Activated T-cell treated with anti-CD3 and anti-CD28 coated beads, Interleukin-2, amount 50 U/mL, for 4 hours (primary cell): ENCODE measurements at regions not wholly inside any gene's neighbourhood (a gene's known extent, or its start where the extent isn't known, plus 50 kb on each side); places are given as distances from the start of the nearest gene placed in this dataset.
A peak's percentile ranks its signal among the peaks of the same experiment; 100 is the strongest.

Source experiments
- ATAC-seq, 2 donors: fragments of 200-7000 bp; cut with Tn5 transposase; one replicate each; pipeline ENCODE4 v1.10.0; 2021
- DNase-seq: peaks from one replicate; pipeline ENCODE4 v3.0.0-alpha.2; 2020
- H3K27me3 Mint-ChIP-seq: one replicate; pipeline ENCODE4 v1.8.0; 2021; ENCODE audit warnings: low read depth, mixed read lengths
- H3K36me3 Mint-ChIP-seq: one replicate; pipeline ENCODE4 v1.8.0; 2022; ENCODE audit warnings: mixed read lengths; ENCODE audit not compliant: insufficient read depth
- H3K4me1 Mint-ChIP-seq: one replicate; pipeline ENCODE4 v1.8.0; 2021; ENCODE audit warnings: low read depth, mixed read lengths
- H3K4me3 Mint-ChIP-seq: one replicate; pipeline ENCODE4 v1.8.0; 2021; ENCODE audit warnings: mild to moderate bottlenecking, moderate library complexity, mixed read lengths
- H3K9me3 Mint-ChIP-seq: one replicate; pipeline ENCODE4 v1.8.0; 2021; ENCODE audit warnings: mixed read lengths

GRCh38 chr7:113410796-113411195 lies 292.4 kb upstream of the SMIM30 start:
- no peaks in the 10 kb centered on the region for H3K36me3 Mint-ChIP-seq
- DNase-seq (no peak), ATAC-seq (no peak)
- peaks cover 2% of the 10 kb centered on the region for H3K27me3 Mint-ChIP-seq
- no peaks in the 10 kb centered on the region for H3K9me3 Mint-ChIP-seq
- H3K4me3 Mint-ChIP-seq = no peak overlapping the region
- no peaks in the 10 kb centered on the region for H3K4me1 Mint-ChIP-seq

DNA sequence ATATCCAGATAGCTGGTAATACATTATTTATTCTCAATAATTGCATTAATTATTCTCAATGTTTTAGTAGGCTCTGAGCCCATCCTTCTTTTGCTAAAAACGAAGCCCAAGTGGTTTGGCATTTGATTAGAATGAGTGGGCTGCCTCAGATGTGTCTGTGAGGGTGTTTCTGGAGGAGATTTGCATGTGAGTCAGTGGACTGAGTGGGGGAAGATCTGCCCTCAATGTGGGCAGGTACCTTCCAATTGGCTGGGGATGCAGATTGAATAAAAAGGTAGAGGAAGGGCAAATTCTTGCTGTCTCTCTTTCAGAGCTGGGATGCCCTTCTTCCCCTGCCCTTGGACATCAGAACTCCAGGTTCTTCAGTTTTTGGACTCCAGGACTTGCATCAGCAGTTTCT lies 290.6 kb upstream of the SMIM30 start:
- H3K36me3 Mint-ChIP-seq = no peaks in the 10 kb centered on the region
- no peaks in the 10 kb centered on the region for H3K9me3 Mint-ChIP-seq
- DNase-seq = no peak
- no peak for ATAC-seq
- no peaks in the 10 kb centered on the region for H3K27me3 Mint-ChIP-seq
- no peak overlapping the region for H3K4me3 Mint-ChIP-seq
- H3K4me1 Mint-ChIP-seq = no peaks in the 10 kb centered on the region

GRCh38 chr7:113405296-113406056 lies 287.1 kb upstream of the SMIM30 start:
- no peak for DNase-seq
- no peaks in the 10 kb centered on the region for H3K36me3 Mint-ChIP-seq
- peaks cover 4% of the 10 kb centered on the region for H3K27me3 Mint-ChIP-seq
- H3K4me1 Mint-ChIP-seq = no peaks in the 10 kb centered on the region
- no peaks in the 10 kb centered on the region for H3K9me3 Mint-ChIP-seq
- ATAC-seq = no peak
- no peak overlapping the region for H3K4me3 Mint-ChIP-seq

DNA sequence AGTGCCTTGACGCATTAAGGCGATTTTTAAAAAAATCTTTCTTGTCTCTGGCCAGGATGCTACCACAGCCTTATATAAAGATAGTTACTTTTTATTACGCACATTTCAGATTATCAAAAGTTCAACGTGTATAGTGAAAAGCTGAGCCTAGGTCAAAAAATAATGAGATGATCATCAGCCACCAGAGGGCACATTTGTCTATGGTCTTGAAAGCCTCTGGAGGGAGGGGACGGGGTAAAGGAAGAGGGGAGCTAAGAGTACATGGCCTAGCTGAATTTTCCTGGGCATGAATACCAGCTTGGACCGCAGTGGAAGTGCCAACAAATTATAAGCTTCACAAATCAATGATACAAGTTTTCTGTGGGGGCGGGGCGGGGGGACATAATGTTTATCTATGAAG lies 285.9 kb upstream of the SMIM30 start:
- DNase-seq = no peak
- ATAC-seq = no peak

GRCh38 chr7:113402482-113402881 lies 284.1 kb upstream of the SMIM30 start:
- no peaks in the 10 kb centered on the region for H3K9me3 Mint-ChIP-seq
- H3K36me3 Mint-ChIP-seq = no peaks in the 10 kb centered on the region
- ATAC-seq (no peak), DNase-seq (no peak)
- H3K4me1 Mint-ChIP-seq = no peaks in the 10 kb centered on the region
- peaks cover 4% of the 10 kb centered on the region for H3K27me3 Mint-ChIP-seq
- no peak overlapping the region for H3K4me3 Mint-ChIP-seq

More for the DNA sequence above, 285.9 kb upstream of the SMIM30 start:
- no peaks in the 10 kb centered on the region for H3K36me3 Mint-ChIP-seq
- H3K9me3 Mint-ChIP-seq = no peaks in the 10 kb centered on the region
- peaks cover 4% of the 10 kb centered on the region for H3K27me3 Mint-ChIP-seq
- no peak overlapping the region for H3K4me3 Mint-ChIP-seq
- no peaks in the 10 kb centered on the region for H3K4me1 Mint-ChIP-seq

GRCh38 chr7:113402005-113402404 lies 283.7 kb upstream of the SMIM30 start:
- Mint-ChIP-seq H3K4me1 (no peaks in the 10 kb centered on the region), H3K27me3 (peaks cover 4% of the 10 kb centered on the region), H3K4me3 (no peak overlapping the region)

GRCh38 chr7:113394856-113395255 lies 276.5 kb upstream of the SMIM30 start:
- no peaks in the 10 kb centered on the region for H3K36me3 Mint-ChIP-seq
- ATAC-seq = peak in 1 of 2 donors; percentile 18
- no peak overlapping the region for H3K4me3 Mint-ChIP-seq
- peaks cover 1% of the 10 kb centered on the region for H3K9me3 Mint-ChIP-seq
- no peaks in the 10 kb centered on the region for H3K4me1 Mint-ChIP-seq
- no peaks in the 10 kb centered on the region for H3K27me3 Mint-ChIP-seq
- DNase-seq = no peak

More at GRCh38 chr7:113402005-113402404, 283.7 kb upstream of the SMIM30 start:
- Mint-ChIP-seq H3K9me3 (no peaks in the 10 kb centered on the region), H3K36me3 (no peaks in the 10 kb centered on the region)
- DNase-seq (no peak), ATAC-seq (no peak)

GRCh38 chr7:113392841-113393540 lies 274.6 kb upstream of the SMIM30 start:
- Mint-ChIP-seq H3K4me3 (no peak overlapping the region), H3K4me1 (no peaks in the 10 kb centered on the region), H3K36me3 (no peaks in the 10 kb centered on the region), H3K27me3 (no peaks in the 10 kb centered on the region), H3K9me3 (peaks cover 10% of the 10 kb centered on the region)
- no peak for ATAC-seq
- no peak for DNase-seq

DNA sequence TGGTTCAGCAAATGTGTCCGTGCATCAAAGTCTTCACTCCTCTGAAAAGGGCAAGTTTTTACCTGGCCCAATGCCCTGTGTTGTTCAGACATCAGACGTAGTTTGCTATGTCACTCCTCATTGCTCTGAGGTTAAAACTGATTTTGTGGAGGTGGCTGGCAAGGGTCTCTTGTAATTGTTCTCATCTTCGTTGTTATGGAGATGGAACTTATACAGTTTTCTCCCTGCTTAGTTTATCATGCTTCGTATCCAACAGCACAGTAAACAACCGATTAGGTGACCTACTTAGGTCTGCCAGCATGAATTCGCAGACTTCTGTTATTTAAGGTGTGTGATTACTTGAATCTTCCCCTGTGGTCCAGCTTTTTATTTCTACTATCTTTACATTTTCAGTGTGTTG lies 274.1 kb upstream of the SMIM30 start:
- H3K4me1 Mint-ChIP-seq = no peaks in the 10 kb centered on the region
- ATAC-seq (no peak), DNase-seq (no peak)
- H3K27me3 Mint-ChIP-seq = no peaks in the 10 kb centered on the region
- H3K9me3 Mint-ChIP-seq = peaks cover 10% of the 10 kb centered on the region
- H3K4me3 Mint-ChIP-seq = no peak overlapping the region
- H3K36me3 Mint-ChIP-seq = no peaks in the 10 kb centered on the region

- H3K4me1 Mint-ChIP-seq = no peaks in the 10 kb centered on the region
- peaks cover 10% of the 10 kb centered on the region for H3K9me3 Mint-ChIP-seq
- DNase-seq = no peak
Measured at GRCh38 chr7:113389112-113389646, 270.8 kb upstream of the SMIM30 start.

GRCh38 chr7:113383638-113384037 lies 265.3 kb upstream of the SMIM30 start:
- H3K4me3 Mint-ChIP-seq = no peak overlapping the region
- no peak for DNase-seq
- ATAC-seq = no peak
- H3K36me3 Mint-ChIP-seq = no peaks in the 10 kb centered on the region
- H3K27me3 Mint-ChIP-seq = no peaks in the 10 kb centered on the region
- H3K4me1 Mint-ChIP-seq = no peaks in the 10 kb centered on the region
- H3K9me3 Mint-ChIP-seq = no peaks in the 10 kb centered on the region

More at GRCh38 chr7:113389112-113389646, 270.8 kb upstream of the SMIM30 start:
- H3K27me3 Mint-ChIP-seq = no peaks in the 10 kb centered on the region
- ATAC-seq = no peak
- H3K36me3 Mint-ChIP-seq = no peaks in the 10 kb centered on the region
- H3K4me3 Mint-ChIP-seq = no peak overlapping the region

GRCh38 chr7:113379746-113380145 lies 261.4 kb upstream of the SMIM30 start:
- H3K4me3 Mint-ChIP-seq = no peak overlapping the region
- H3K9me3 Mint-ChIP-seq = no peaks in the 10 kb centered on the region
- H3K36me3 Mint-ChIP-seq = no peaks in the 10 kb centered on the region
- ATAC-seq (no peak), DNase-seq (no peak)
- no peaks in the 10 kb centered on the region for H3K27me3 Mint-ChIP-seq
- H3K4me1 Mint-ChIP-seq = no peaks in the 10 kb centered on the region

DNA sequence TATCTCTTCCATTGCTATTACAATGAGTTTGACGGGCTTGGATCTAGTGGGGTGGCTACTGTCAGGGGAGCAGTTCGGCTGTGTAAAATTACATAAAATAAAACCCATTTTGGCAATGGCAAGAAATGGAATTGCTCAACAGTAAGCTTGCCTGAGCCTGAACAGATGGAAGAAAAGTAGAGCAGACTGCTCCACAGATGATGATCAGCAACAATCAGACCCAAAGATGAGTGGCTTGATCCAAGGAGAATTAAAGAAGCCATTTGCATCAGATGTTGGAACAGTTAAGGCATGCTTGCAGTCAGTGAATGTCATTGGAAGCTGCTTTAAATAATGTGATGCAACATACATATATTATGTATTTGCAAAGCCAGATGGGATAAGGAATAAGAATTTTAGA lies 256.6 kb upstream of the SMIM30 start:
- ATAC-seq = no peak
- Mint-ChIP-seq H3K36me3 (no peaks in the 10 kb centered on the region), H3K4me1 (no peaks in the 10 kb centered on the region), H3K27me3 (no peaks in the 10 kb centered on the region), H3K4me3 (no peak overlapping the region), H3K9me3 (no peaks in the 10 kb centered on the region)
- no peak for DNase-seq

GRCh38 chr7:113373863-113374262 lies 255.5 kb upstream of the SMIM30 start:
- H3K9me3 Mint-ChIP-seq = no peaks in the 10 kb centered on the region
- no peak overlapping the region for H3K4me3 Mint-ChIP-seq
- DNase-seq (no peak), ATAC-seq (no peak)
- H3K27me3 Mint-ChIP-seq = no peaks in the 10 kb centered on the region
- no peaks in the 10 kb centered on the region for H3K4me1 Mint-ChIP-seq
- H3K36me3 Mint-ChIP-seq = no peaks in the 10 kb centered on the region
